HG02623 (cell line): ENCODE measurements at regions not wholly inside any gene's neighbourhood (a gene's known extent, or its start where the extent isn't known, plus 50 kb on each side); places are given as distances from the start of the nearest gene placed in this dataset.

Source experiments
- ATAC-seq: cut with Tn5 transposase; IDR thresholded peaks from one replicate; pipeline ENCODE4 v1.9.1; 2021; ENCODE audit warnings: moderate library complexity; ENCODE audit not compliant: unreplicated experiment

DNA sequence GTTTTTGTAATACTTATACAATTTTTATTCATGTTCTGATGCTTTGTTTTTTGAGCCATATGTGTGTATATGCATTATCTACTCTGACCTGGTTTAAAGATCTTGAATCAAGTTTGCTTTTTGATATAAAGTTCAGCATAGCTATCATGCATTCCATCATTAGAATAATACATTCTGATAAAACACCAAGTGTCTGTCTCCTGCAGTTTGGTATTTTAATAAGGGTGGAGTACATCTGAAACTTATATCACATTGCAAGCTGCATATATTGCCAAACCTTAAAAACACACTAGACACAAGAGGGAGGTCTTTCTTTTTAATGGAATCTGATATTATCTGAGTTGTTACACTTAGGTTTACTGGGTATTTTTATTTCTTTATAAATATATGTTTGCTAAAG, 102.8 kb upstream of the ADAMTSL1 start:
- ATAC-seq: no peak

DNA sequence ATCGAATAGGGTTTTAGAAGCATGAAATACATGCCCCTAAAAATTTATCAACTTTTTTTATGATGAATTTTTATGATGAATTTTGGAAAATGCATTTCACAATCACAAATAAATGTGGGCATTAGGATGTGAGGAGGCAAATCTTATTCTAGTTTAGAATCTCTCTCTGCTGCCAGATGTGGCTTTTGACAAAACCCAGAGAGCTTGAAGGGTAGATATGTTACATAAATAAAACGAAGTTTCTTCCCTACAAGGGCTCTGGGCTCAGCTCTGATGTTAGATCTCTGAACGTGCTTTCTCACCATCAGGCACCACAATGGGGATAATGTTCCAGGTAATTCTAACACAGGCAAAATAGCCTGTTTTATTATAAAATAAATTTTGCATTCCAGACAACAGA, 102.3 kb upstream of the ADAMTSL1 start:
- no peak for ATAC-seq

DNA sequence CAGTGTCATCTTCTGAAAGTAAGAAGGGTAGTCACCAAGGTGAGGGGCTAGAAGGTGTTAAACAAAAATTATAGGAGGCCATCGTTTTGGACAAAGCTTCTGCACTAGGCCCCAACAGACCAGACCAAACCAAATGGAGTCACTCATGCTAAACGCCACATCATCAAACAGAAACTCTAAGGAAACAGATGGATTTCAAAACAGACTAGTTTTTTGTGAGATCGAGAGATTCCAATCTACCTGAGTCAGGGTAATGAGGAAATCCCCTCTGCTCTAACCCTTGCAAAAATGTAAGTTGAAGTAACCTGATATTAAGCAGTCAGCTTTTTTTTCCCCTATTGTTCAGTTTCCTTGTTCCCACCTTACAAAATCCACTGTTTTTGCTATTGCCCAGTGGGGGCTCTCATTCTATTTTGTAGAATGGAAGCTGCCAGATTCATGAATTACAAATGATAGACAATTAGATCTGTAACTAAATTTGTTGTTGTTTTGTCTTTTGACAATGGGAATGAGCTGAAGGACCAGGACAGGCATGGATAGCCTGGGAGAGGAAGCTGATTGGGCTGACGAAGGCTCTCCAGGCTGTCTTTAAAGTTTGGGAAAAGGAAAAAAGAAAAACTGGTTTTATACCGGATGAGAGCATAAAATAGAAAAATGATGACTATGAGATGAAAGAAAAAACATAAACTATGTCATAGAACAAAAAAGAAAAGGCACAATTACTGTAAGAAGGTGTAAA, 94.7 kb upstream of the ADAMTSL1 start:
- no peak for ATAC-seq

DNA sequence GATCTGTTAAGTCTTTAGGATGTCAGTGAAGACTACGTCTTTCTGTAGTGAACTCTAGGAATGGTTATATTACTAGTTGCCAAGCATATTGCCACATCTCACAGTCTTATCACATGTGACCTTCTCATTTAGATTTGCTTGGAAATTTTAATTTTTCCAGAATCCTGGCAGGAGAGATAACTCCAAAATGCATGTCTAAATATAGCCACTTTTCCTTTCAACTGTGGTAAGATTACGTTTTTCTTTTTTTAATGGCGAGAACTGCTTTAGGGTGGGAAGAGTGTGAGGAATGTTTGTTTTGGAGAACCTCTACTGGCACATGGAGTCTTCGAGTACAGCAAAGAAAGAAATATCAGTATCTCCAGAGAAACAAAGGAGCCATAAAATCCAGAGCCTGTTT, 91.7 kb upstream of the ADAMTSL1 start:
- no peak for ATAC-seq

- ATAC-seq: no peak
These were observed 89.9 kb upstream of the ADAMTSL1 start for GRCh38 chr9:18384066-18384465.

- no peak for ATAC-seq
These were observed 88.1 kb upstream of the ADAMTSL1 start for GRCh38 chr9:18385696-18386490.

DNA sequence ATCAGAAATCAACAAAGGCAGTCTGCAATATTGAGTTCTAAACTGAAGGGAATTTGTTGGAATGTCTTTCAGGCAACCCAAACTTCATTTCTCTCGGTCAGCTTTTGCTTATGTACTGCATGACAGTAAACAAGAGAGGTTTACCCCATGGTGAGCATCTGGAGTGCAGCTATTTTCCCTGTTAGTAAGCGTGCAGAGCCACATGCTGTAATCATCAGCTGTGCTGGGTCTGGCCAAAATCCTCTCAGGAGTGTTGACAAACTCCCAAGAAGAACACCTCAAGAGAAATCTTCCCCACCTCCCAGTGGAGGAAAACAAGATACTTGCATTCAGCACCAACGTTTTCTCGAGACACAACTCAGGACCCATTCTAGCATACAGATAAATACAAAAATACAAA, 83.6 kb upstream of the ADAMTSL1 start:
- ATAC-seq: no peak

GRCh38 chr9:18393340-18394130, 80.4 kb upstream of the ADAMTSL1 start:
- no peak for ATAC-seq

- ATAC-seq: no peak
These were observed 79.1 kb upstream of the ADAMTSL1 start for GRCh38 chr9:18394847-18395351.

DNA sequence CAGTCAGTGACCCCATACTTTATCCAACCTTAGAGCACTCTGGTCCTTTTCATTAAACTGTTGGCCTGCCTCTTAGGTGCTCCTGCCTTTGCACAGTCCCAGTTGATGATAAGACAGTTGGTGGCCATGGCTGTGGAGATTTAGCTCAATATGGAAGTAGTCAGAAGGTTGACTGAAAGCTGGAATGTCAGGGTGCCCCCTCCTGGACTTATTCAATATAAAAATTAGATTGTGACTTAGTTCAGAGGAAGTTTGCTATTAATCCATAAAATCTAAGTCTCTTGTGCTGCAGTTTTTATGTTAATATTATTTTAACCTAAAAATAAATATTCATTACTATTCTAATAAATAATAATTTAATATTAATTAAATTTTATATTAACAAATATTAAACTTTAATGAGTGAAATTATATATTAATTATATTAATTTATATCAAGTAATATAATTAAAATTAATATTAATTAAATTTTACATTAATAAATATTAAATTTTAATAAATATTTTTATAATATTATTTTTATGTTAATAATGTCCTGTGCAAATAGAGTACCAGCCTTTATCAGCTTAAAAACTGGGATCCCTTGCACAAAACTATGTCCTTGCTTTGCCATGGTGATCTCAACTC, 77.7 kb upstream of the ADAMTSL1 start:
- ATAC-seq: no peak

GRCh38 chr9:18397076-18397475, 76.9 kb upstream of the ADAMTSL1 start:
- no peak for ATAC-seq

DNA sequence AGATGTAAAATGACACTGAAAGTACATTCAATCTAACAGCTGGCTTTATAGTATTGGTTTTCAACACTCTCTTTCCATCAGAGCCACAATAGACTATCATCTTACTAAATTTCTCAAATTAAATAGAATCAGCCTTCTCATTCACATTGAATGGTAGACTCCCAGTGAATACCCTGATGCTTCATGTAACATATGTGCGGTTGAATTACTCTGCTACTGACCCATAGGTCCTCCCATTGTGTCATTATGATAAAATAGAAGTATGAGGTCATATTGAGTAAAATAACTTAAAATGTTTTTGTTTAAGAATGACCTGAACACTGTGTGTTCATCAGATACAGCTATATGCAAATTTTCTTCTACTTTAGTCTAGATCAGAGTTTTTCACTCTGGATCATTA, 75.9 kb upstream of the ADAMTSL1 start:
- no peak for ATAC-seq

DNA sequence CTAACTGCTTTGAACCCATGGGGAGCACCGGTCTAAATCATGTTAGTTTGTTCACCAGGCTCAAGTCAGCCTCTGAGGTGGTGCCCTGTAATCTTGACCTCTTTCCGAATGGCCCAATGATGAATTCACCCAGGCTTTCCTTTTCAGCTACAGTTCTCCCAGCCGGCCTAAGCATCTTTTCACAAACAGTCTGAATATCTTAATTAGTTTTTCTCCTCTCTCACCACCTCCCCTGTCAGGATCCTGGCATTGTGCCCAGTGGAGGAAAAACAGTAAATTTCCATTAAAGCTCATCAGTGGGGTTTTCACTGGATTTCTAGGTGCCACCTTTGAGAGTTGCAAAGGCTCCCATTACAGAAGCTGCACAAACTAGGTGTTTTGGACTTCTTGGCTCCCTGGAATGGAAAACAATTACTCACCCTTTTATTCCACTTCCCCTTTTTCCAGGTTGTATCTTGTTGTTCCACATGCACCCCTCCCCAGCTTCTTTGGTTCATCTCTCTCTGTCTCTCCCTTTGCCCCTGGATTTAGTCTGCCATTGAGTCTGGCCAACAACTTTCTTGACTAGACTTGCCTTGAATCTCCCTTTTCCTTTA, 69.4 kb upstream of the ADAMTSL1 start:
- ATAC-seq: no peak

DNA sequence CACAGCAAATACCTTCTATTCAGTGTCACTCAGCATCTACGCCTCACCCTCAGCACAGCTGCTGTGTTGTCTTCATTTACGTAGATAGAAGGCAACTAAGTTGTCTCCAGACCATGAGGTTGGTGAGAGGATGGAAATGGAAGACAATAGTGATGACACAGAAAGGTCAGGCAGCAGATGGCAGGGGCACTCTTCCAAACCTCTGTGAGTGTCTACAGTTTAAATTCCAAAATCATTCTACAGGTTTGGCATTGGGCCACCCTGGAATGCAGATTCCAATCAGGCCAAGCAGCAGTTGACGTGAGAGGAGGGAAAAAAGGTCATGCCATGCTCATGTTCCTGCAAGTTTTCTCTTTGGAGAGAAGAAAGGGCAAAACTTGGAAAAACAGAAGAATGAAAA, 68.7 kb upstream of the ADAMTSL1 start:
- ATAC-seq: no peak

DNA sequence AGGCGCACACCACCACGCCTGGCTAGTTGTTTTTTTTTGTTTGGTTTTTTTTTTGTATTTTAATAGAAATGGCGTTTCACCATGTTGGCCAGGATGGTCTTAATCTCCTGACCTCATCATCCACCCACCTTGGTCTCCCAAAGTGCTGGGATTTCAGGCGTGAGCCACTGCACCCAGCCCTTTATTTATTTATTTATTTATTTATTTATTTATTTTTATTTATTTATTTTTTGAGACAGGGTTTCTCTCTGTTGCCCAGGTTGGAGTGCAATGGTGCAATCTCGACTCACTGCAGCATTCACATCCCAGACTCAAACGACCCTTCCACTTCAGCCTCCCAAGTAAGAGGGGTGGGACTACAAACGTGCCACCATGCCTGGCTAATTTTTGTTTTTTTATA, 63.0 kb upstream of the ADAMTSL1 start:
- no peak for ATAC-seq

- ATAC-seq: no peak
These were observed 52.6 kb upstream of the ADAMTSL1 start for GRCh38 chr9:18421391-18421790.

DNA sequence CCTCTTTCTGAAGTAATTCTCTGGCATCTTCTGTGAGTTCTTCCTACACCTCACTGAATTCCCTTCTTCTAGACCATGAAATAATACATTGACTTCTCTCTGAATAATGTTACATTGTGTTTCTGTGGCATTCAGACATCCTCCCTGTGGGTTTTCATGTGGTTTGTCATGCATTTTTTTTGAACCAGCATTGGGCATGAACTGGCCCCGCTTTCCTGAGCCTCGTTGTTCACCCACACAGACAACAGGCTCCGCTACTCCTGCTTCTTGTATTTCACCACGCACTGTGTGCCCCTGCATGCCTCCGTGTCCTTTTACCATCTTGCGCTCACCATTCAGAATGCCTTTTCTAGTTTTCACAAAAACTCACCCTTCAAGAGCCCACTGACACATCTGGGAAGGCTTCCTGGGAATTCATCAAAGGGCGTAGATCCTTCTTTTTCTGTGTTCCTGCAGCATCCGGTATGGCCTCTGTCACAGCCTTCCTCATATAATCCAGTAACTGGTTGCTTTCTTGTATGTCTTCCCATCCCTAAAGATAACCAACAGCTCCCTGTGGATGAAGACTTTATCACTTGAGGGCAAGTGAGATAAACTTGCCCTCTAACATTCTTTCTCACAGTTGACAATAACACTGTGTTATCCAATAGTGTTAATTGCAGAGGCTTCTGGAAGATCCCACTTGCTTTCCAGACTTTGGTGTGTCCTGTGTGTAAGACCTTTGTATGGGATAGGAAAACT, 51.5 kb upstream of the ADAMTSL1 start:
- ATAC-seq: no peak

DNA sequence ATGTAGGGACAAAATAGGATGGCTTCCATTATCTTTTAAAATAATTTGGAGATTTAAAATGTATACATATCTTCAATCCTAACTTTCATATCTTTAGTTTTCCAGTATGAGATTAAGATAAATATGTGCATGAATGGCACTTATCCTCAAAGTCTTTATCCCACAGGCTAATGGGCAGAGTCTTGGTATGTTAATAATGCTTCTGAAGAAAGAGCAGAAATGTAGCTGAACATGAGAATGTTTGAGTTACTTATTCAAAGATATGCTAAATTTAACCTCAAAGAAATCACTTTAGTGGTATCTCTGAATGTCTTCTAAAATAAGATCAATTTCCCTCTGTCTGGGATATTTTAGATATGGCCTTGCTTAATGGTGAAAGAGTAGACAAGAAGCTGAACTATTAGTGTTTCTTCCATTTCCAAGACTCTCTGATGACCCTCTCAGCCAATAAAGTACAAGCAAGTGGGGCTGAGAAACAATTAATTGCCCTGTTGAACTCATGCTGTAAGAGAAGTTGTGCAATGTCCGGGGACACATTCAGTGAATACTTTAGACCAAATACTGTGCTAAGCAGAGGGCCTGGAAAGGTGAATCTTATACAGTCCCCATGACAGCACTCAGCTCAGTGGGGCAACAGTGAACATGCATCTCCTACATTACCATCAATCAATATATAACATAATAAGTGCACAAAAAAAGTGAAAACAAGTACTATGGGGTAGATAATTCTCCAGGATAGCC, 50.0 kb upstream of the ADAMTSL1 start:
- no peak for ATAC-seq
